Heart left ventricle (tissue), 16 donors: ENCODE measurements at regions not wholly inside any gene's neighbourhood (a gene's known extent, or its start where the extent isn't known, plus 50 kb on each side); places are given as distances from the start of the nearest gene placed in this dataset.
A peak's percentile ranks its signal among the peaks of the same experiment; 100 is the strongest.

Experiments
- ATAC-seq, 4 donors: fragments of 200-7000 bp; cut with Tn5 transposase; one replicate each; pipeline ENCODE4 v1.9.1; 2020 to 2022; ENCODE audit warnings: moderate library complexity in 4 of 4, mild to moderate bottlenecking in 3 of 4, moderate number of reproducible peaks in 1 of 4
- DNase-seq, 5 donors: peaks; one replicate each; pipeline ENCODE4 v3.0.0-alpha.2; 2020
- H3K27ac ChIP-seq, 12 donors: fragments of 200-600 bp; sonication (generic) in 4 of 12; one replicate each; pipeline versions ENCODE4 v1.5.0 to v1.8.0; 2016 to 2022; ENCODE audit warnings: mild to moderate bottlenecking in 2 of 12
- H3K27me3 ChIP-seq, 9 donors: fragments of 200-600 bp; sonication (generic) in 2 of 9; one replicate each; pipeline versions ENCODE4 v1.5.1 to v1.8.0; 2016 to 2022; ENCODE audit warnings: mild to moderate bottlenecking in 3 of 9
- H3K36me3 ChIP-seq, 9 donors: fragments of 200-600 bp; sonication (generic) in 2 of 9; one replicate each; pipeline versions ENCODE4 v1.5.0 to v1.8.0; 2018 to 2022; ENCODE audit warnings: mild to moderate bottlenecking in 2 of 9
- H3K4me1 ChIP-seq, 12 donors: fragments of 200-600 bp; sonication (generic) in 4 of 12; one replicate each; pipeline versions ENCODE4 v1.5.0 to v1.8.0; 2016 to 2022; ENCODE audit warnings: mild to moderate bottlenecking in 3 of 12
- H3K4me3 ChIP-seq, 12 donors: fragments of 200-600 bp; sonication (generic) in 4 of 12; one replicate each; pipeline versions ENCODE4 v1.5.0 to v1.8.0; 2017 to 2022; ENCODE audit warnings: mild to moderate bottlenecking in 9 of 12, moderate library complexity in 4 of 12
- H3K9me3 ChIP-seq, 12 donors: fragments of 200-600 bp; sonication (generic) in 4 of 12; one replicate each; pipeline versions ENCODE4 v1.5.0 to v1.8.0; 2016 to 2022; ENCODE audit warnings: mild to moderate bottlenecking in 1 of 12
- POLR2A ChIP-seq, 2 donors: fragments of 450-650 bp; IDR thresholded peaks; one replicate each; pipeline ENCODE4 v1.6.1; 2017; ENCODE audit warnings: antibody characterized with exemption in 2 of 2, mild to moderate bottlenecking in 2 of 2, moderate library complexity in 2 of 2
- WGBS, 4 donors: extraction: QIAGEN DNeasy Blood & Tissue Kit in 2 of 4; methylation state at CpG; one replicate each; pipeline versions ENCODE4 v1.1.5 to v1.1.7; 2013 to 2018; 5-methylcytosine and 5-hydroxymethylcytosine counted together
- intact Hi-C, 10 donors: fragments of 100-400 bp; cut with DNase I; formaldehyde crosslinking; loops; one replicate each; pipeline versions ENCODE4 v1.11.1 to v1.14.2; 2022
- TF ChIP-seq, protein P1 (sequence below), 12 donors: fragments of 200-600 bp; sonication (generic) in 4 of 12; IDR thresholded peaks; one replicate each; pipeline versions ENCODE4 v1.5.0 to v1.8.0; 2018 to 2022; ENCODE audit warnings: antibody characterized with exemption in 12 of 12, mild to moderate bottlenecking in 5 of 12
- donor health status: ischemic (EF 13 %, LVEDD 7.1; RV severe dilation, severe dysfunction).
- donor health status: healthy with polysubstance abuse.
- donor health status: DM: no; HTN: yes; CAD: no.
- donor health status: DM: no; HTN: no; CAD: no.
- donor health status: ischemic (EF 25% LVEDD 6.9; RV normal size, moderate dysfunction).
- donor health status: ischemic (EF 25% LVEDD 5.7; RV mildly dilated, moderate dysfunction).
- donor health status: healthy.
- donor health status: DM: yes; HTN: yes; CAD: no.
- donor health status: ischemic (EF 35%, LVEDD 5.7; RV mildly dilated, moderate dysfunction).
- donor health status: nonischemic (EF 11% LVEDD 7.7; RV severe dilation, severe dysfunction).
- donor health status: DM: yes; HTN: yes; CAD: no.
- donor health status: PGD.
- donor health status: ischemic (EF 29% LVEDD 5.4; RV normal size, mild dysfunction).
- donor health status: nonischemic (EF 23%, LVEDD 6.1; RV moderate dilation, normal function).

DNA sequence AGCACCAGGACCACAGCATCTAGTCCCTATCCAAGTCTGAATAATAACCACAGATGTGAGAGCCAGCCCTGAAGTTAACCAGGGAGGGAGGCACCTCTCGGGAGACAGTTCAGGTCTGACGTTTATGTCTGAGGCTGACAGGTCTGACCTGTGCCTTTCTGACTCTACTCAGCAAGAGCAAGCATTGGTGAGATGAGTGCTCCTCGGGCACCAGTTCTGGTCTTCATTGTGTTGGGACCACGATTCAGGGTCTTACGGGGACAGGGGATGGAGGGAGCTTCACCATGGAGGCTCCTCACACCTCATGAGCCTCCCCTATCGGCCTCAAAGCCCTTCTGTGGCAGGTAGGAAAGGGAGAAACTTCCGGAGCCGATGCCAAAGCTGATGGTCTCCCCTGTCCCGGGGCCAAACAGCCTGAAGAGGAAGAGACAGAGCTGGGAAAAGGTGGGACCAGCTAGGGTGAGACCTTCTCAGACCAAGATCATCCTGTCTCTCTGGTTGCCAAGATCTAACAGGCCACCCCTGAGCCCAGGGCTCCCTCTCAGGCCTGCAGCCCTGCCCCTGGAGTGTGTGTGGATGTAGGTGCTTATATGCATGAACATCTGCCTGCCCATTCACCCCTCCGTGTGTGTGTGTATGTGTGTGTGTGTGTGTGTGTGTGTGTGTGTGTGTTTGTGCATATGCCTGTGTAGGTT lies 170.5 kb downstream of the VEGFA start:
- intact Hi-C loops = loop anchor here in 2 of 10 donors (10.0 kb wide), 2 partner anchors 176 to 276 kb away; no protein-coding TSS in a partner anchor
- Histone ChIP-seq H3K4me1 (peaks cover 0 to 13% (median 0%) of the 10 kb centered on the region in 12 donors), H3K9me3 (peaks cover 0 to 12% (median 5%) of the 10 kb centered on the region in 12 donors), H3K27me3 (no peaks in the 10 kb centered on the region), H3K27ac (no peak overlapping the region), H3K36me3 (no peaks in the 10 kb centered on the region), H3K4me3 (no peak overlapping the region)
- WGBS, 4 donors = 82 to 92% (median 88%) methylated on average over 10 of the region's 10 CpGs
- no peak for DNase-seq
- ATAC-seq = no peak
- TF ChIP-seq, protein P1, sequence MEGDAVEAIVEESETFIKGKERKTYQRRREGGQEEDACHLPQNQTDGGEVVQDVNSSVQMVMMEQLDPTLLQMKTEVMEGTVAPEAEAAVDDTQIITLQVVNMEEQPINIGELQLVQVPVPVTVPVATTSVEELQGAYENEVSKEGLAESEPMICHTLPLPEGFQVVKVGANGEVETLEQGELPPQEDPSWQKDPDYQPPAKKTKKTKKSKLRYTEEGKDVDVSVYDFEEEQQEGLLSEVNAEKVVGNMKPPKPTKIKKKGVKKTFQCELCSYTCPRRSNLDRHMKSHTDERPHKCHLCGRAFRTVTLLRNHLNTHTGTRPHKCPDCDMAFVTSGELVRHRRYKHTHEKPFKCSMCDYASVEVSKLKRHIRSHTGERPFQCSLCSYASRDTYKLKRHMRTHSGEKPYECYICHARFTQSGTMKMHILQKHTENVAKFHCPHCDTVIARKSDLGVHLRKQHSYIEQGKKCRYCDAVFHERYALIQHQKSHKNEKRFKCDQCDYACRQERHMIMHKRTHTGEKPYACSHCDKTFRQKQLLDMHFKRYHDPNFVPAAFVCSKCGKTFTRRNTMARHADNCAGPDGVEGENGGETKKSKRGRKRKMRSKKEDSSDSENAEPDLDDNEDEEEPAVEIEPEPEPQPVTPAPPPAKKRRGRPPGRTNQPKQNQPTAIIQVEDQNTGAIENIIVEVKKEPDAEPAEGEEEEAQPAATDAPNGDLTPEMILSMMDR (IDR thresholded peaks at IDR 0.05) = no peak
- TF ChIP-seq POLR2A (IDR thresholded peaks at IDR 0.05) = no peak

DNA sequence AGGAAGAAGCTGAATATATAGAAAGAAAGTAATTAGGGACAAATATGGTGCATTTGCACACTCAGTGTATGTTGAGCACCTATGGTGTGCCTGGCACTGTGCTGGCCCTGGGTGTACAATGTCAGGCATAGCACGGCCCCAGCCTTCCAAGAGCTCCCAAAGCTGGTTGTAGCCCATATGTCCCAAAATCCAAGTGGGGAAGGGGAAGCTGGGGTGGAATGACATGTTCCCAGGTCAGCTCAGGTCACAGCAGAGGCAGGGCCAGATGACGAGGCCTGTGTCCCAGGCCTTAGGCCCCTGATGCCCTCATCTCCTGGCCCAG lies 170.0 kb downstream of the VEGFA start:
- no peak overlapping the region for H3K4me3 ChIP-seq
- no peaks in the 10 kb centered on the region for H3K36me3 ChIP-seq
- H3K9me3 ChIP-seq = peaks cover 0 to 7% (median 1%) of the 10 kb centered on the region in 12 donors
- peak in 1 of 5 donors; percentile 9 for DNase-seq
- no peak overlapping the region for H3K27ac ChIP-seq
- WGBS, 4 donors = 73 to 84% (median 76%) methylated on average over 2 of the region's 2 CpGs
- no peaks in the 10 kb centered on the region for H3K27me3 ChIP-seq
- ATAC-seq = no peak
- peaks cover 0 to 13% (median 0%) of the 10 kb centered on the region in 12 donors for H3K4me1 ChIP-seq
- intact Hi-C loops = loop anchor here in 2 of 10 donors (10.0 kb wide), 2 partner anchors 175 to 275 kb away; no protein-coding TSS in a partner anchor
- no peak for TF ChIP-seq POLR2A (IDR thresholded peaks at IDR 0.05)
- TF ChIP-seq, protein P1 (IDR thresholded peaks at IDR 0.05) = no peak

DNA sequence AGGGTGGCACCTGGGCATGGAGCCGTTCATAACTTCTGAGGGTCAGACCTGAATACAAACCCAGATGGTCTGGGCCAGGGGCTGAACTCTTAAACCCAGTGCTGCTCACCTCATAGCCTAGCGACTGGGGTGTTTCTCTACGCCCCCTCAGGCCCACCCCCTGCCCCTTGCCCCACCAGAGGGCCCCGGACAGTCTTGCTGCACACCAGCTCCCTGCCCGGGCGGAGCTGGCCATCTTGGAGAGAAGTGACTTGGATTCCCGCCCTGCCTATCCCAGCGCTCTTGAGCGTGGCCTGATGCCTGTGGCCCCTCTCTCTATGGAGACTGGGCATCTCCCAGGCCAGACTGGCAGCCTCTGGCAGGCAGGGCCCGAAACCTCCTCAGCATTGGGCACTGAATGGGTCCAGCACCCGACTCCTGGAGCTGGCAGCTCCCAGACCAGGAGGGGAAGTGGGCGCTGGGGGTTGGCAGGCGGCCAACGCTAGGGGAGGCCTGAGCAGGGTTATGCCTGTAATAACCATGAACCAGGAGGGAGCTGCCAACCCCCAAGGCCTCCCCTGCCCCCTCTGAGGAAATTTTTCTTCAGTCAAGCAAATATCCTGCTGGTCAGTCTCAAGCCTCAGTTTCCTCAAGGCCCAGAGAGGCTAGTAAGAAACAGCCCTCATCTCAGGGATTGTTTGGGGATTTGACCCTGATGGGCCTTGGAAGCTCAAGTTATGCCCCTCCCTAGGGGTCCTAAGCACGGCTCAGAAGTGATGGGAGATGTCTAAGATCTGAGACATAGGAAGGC lies 169.5 kb downstream of the VEGFA start:
- ATAC-seq = no peak
- 81 to 84% (median 83%) methylated on average over 10 to 15 of the region's 15 CpGs for WGBS, 4 donors
- DNase-seq = peak in 1 of 5 donors; percentile 19

More for the DNA sequence above, 169.5 kb downstream of the VEGFA start:
- no peak for TF ChIP-seq POLR2A (IDR thresholded peaks at IDR 0.05)
- TF ChIP-seq, protein P1 (IDR thresholded peaks at IDR 0.05) = no peak
- Histone ChIP-seq H3K9me3 (peaks cover 0 to 2% (median 0%) of the 10 kb centered on the region in 12 donors), H3K4me3 (no peak overlapping the region), H3K27me3 (no peaks in the 10 kb centered on the region), H3K4me1 (peaks cover 0 to 13% (median 0%) of the 10 kb centered on the region in 12 donors), H3K27ac (no peak overlapping the region), H3K36me3 (no peaks in the 10 kb centered on the region)
- intact Hi-C loops = loop anchor here in 2 of 10 donors (10.0 kb wide), 2 partner anchors 175 to 275 kb away; no protein-coding TSS in a partner anchor
